HG02610 (cell line): ENCODE measurements at regions not wholly inside any gene's neighbourhood (a gene's known extent, or its start where the extent isn't known, plus 50 kb on each side); places are given as distances from the start of the nearest gene placed in this dataset.

Experiments
- ATAC-seq: cut with Tn5 transposase; IDR thresholded peaks from one replicate; pipeline ENCODE4 v1.9.1; 2021; ENCODE audit warnings: mild to moderate bottlenecking, moderate library complexity; ENCODE audit not compliant: unreplicated experiment

DNA sequence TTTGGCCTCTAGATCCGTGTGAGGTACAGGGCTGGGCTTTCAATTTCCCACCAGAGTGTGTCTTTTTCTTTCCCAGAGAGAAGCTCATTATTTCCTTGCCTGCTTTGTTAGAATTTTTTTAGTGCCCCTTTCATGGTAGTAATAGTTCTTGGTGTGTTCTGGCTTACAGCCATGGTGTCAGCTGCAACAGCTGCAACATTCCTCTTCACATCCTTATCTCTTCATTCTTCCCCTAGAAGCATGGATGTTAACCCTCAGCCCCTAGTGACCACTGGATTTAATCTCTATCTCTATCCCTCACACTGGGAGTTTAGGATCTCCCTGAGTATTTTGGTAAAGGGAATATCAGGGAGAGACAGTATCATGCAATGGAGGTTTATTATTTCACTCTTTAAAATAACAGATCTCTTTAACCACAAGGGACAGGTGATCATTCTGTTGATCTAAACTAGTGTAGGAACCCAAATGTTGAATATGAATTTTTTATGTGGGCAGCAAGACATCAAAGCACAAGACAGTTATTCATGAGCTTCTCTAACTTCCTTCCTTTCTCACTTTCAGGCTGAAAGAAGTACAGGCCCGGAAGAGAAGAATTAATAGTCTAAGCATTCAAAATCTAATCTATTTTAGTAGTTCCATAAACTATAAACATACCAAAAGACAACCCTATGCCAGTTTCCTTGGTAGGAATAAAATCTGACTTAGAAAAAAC lies 160.2 kb downstream of the FAM170A start:
- ATAC-seq: no peak

DNA sequence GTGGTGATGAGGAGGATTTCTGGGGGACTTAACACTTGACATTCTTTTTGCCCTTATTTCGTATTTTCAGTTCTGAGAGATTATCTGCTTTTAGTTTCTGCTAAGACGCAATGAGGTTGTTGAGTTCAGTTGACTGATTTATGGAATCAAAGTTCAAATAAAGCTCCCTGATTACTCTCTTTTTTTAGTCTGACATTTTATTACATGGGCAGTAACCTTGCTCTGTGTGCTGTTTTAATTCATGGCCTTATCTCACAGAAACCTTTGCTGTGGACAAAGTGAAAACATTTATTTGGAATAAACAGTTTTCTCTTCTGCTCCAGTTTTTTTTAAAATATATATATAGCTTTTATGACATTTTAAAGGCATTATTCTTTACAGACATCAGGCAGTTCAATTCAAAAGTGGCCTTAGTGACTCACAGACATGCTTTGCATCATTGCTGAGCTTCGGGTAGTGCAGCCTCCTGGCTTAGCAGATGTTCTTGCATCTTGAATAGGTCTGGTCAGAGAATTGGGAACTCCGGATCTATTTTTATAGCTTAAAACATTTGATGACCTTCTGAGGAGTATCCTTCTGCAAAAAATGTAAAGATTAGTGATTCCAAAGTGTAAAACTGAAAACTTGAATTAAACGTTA lies 162.9 kb downstream of the FAM170A start:
- no peak for ATAC-seq

DNA sequence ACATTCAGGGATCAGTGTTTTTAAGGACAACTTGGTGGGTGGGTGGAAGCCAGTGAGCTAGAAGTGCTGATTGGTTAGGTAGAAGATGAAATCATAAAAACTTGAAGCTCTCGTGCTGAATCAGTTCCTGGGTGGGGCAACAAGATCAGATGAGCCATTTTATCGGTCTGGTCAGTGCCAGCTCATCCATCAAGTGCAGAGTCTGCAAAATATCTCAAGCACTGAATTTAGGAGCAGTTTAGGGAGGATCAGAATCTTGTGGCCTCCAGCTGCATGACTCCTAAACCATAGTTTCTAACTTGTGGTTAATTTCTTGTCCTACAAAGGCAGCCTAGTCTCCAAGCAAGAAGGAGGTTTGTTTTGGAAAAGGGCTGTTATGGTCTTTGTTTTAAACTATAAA lies 166.4 kb downstream of the FAM170A start:
- no peak for ATAC-seq

DNA sequence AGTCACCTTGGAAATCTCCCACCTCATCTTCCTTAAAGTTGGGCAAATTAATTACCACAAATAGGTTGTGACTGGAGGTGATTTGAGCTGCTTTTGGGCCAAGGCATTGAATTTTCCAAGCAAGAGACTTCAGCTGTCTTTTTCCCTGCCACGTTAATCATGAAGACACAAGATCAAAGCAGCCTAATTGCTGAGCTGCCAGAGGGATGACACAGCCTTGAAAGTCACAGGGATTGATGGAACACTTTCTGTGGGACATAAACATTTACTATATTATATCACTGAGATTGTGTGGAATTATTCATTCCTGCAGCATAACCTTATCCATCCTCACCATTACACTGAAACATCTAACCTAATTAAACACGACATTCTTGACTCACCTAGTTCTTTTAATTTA lies 172.2 kb downstream of the FAM170A start:
- no peak for ATAC-seq

DNA sequence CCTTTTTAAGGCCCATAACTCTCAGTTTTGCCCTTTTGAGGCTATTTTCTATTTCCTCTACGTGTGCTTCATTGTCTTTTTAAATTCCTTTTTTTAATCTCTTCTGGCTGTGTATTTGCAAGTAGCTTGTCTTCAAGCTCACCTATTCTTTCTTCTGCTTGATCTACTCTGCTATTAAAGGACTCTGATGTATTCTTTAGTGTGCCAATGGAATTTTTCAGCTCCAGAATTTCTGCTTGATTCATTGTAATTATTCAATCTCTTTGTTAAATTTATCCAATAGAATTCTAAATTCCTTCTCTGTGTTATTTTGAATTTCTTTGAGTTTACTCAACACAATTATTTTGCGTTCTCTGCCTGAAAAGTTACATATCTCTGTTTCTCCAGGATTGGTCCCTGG lies 178.7 kb downstream of the FAM170A start:
- ATAC-seq: no peak

DNA sequence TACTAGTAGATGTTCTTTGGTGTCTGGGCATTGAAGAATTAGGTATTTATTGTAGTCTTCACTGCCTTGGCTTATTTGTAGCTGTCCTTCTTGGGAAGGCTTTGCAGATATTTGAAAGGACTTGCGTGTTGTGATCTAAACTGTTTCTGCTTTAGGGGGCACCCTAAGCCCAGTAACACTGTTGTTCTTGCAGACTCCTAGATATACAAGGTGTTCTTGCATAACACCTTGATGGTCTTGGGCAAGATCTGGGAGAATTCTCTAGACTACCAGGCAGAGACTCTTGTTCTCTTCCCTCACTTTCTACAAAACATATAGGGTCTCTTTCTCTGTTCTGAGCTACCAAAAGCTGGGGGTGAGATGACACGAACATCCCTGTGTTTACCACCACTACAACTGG lies 179.1 kb downstream of the FAM170A start:
- no peak for ATAC-seq

DNA sequence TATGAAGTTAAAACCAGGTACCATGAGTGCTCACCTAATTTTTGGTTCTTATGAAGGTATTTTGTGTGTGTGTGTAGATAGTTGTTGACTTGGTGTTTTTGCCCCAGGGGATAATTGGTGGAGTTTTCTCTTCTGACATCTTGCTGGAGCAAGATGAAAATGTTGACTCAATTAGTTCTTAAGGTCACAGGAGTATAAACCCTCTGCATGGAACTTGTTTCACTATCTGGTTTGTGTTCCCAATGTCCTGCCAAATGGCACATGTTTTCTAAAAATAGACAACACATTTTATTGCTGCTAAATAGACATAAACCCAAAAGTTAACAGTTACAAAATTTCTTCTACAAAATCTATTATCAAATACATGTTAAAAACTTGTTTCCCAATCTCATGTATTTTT lies 180.9 kb downstream of the FAM170A start:
- ATAC-seq: no peak

DNA sequence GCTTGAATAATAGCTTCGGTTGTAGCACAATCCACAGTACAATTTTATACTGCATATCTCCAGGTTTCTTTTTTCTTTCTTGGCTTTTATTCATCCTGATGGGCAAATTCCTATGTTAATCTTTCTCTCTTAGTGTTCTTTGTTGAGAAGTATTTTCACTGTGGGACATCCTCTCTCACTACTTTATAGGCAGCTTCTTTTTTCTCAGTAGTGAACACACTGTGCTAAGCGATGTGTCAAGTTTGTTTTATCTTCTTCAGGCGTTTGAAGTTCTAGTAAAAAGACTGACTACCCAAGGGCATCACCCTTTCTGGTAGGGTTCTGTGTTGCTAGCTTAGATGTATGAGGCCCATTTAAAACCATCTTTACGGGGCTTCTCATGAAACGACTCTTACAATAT lies 182.1 kb downstream of the FAM170A start:
- ATAC-seq: no peak

DNA sequence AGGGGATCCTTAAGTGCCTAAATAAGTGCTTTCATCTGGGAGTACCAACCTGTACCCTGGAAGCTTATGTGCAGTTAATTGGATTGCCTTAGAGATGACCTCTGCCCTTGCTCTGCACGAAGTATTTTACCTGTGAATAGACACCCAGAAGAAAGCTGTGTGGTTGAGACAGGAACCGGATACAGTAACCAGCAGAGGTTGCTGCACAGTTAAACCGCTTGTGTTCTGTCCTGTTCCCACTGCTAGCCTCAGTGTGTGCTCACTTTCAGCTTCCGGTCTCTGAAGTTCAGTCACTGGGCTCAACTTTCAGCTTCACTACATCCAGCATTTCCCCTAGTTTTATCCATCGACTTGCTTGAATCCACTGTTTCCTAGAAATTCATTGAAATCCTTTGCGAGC lies 185.3 kb downstream of the FAM170A start:
- ATAC-seq: no peak

DNA sequence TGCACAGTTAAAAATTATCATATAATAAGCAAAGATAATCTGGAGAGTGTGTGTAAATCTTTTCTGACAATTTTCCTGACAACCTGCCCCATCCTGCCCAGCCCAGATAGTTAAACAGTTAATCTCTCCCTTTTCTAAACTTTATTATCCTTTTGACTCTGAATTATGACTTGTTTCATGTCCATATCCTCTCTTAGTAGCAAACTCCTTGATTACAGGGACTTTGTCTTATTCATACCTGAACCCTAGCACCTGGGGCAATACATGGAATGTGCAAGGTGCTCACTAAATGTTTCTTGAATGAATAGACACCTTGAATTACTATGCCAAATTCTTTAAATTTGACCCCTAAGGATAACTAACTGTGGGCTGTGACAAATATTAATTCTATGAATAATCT lies 186.7 kb downstream of the FAM170A start:
- ATAC-seq: no peak

DNA sequence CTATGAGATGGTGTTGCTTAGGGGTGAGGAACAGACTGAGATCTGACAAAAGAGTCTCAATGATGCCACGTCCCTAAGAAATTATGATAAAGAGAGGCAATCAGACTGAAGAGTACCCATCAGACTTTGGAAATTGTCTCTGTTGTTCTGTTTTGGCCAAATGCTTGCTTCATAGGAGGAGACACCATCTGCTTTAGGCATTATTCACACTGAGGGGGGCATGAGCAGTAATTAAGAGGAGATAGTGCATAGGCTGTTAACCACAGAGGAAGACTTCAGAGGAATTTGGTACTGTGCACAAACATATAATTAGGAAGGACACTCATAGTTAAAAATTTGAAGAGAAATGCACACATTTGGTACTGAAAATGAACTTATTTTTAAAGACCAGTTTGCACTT lies 190.7 kb downstream of the FAM170A start:
- no peak for ATAC-seq

DNA sequence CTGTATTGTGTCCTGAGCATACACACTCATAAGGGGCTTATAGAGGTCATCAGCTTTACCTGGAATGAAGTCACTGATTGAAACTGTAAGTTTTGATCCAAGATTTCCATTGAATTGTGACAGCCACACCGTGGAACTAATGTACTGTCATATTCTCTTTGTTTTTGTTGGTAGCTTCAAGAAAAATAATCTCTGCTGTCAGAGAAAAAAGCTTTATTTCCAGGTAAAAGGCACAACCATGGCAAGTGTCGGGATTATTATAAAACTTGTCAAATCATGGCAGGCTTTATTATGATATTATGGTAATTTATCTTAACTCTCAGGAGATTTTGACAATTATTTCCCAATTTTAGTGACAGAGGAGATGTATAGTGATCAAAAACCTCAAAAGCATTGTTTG lies 191.2 kb downstream of the FAM170A start:
- no peak for ATAC-seq

DNA sequence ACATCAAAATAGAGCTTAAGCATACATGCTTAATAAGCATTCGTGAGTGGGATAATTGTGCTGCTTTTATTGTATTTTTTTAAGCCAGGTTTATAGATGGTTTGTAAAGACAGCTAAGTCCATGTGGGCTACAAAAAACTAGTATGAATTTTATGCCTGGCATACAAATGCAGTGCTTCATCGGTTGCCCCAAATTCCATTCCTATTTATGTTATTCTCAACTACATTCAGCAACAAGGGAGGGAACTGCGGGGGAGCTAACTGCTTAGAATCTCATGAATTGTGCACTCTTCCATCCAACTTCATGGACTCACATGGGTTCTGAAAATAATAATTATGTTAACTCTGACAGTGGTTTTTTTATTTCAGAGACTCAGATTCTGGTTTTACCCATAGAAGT lies 199.2 kb downstream of the FAM170A start:
- ATAC-seq: no peak

DNA sequence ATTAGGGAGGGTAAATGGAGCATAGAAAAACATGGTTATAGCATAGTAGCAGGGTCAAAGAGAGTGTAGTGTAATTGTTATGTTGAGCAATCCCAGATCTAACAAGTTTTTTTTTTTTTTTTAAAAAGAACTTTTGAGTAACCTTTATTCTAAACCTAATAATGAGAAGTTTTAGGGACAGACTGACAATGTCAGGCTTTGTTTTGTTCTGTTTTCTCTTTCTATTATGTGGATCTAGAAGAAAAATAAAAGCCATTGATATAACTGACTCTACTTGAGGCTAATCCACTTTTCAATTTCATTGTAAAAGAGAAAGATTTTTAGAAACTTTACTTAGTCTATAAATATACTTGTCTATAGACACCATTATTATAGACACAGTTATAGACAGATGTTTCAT lies 200.0 kb downstream of the FAM170A start:
- no peak for ATAC-seq

DNA sequence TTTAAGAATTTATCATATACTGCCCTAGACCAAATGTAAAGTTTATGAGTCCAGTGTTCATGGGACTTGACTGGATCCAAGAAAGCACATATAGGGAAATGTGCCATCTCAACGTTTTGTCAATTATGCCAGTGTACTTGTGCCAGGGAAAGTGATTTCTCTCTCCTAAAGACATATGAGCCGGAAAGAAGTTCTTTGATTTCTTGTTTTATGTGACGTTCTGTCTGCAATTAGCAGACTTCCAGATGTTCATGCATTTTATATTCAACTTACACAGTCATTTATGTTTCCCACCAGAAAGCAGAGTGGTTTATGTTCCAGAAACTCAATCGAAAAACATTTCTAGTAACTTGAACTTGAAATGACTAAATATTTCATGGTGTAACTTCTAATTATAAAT lies 203.8 kb downstream of the FAM170A start:
- ATAC-seq: no peak

DNA sequence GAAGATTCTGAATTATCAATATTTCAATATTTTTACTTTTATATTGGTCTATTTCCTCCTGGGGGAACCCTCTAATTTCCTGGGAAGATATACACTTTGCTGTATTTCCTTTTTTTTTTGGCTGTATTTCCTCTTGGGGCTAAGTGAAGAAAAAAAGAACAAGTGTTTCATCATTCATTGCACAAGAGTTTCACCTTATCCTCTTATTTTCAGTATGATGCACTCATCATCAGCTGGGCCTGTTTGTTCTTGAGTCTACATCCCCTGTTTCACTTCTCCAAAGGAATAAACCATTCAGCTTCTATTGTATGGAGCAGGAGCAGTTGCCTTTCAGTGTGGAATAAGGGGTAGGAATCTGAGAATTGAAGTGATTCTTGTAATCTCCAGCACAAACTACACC lies 210.8 kb downstream of the FAM170A start:
- no peak for ATAC-seq

DNA sequence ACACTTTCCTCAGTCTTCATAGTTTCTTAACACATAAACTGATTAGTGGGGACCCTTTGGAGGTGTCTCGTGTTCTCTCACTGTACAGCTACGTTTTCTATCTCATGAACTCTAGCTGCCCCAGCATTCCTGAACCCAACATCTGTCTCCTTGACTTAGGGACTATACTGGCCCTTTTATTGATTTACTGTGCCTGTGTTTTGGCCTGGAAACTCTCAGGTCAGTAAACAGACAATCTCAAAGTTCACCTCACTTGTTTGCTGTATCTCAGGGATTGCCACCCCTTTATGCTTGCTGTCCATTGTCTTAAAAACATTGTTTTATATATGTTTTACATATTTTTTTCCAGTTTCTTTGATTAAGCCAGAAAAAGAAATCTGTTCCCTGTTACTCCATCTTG lies 222.8 kb downstream of the FAM170A start:
- ATAC-seq: no peak

DNA sequence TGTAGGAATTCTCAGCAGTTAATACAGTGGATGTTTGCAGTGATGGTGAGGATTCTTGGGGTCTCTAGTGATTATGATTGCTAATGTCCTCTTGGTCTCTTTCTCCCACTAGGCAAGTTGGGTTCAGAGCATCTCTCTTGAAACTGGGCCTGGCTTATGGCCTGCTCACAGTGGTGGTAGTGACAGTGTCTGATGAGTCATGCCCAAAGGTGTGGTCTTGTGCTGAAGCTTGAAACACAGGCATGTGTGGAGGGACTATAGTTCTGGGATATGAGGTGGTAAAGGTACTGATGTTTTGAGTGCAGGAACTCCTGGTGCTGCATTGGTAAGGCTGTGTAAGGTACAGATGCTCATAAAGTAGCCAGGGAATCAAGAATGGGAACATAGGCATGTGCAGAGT lies 231.1 kb downstream of the FAM170A start:
- ATAC-seq: no peak

DNA sequence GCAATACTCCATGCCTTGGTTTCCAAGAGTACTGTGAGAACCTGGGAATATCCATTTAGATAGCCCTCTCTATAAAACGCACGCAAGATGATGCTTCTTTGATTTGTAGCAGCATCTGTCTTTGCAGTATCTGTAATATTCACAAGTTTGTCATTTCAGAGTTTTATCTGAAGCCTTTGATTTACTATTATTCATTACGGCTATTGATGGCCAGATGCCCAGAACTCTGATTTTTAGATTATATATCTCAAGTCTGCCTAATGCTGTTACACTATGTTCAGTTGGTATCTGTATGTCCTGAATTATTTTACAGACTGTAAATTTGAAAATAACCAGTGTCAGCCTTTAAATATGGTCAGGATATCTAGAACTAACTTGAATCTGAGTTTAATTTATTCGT lies 233.3 kb downstream of the FAM170A start:
- no peak for ATAC-seq

DNA sequence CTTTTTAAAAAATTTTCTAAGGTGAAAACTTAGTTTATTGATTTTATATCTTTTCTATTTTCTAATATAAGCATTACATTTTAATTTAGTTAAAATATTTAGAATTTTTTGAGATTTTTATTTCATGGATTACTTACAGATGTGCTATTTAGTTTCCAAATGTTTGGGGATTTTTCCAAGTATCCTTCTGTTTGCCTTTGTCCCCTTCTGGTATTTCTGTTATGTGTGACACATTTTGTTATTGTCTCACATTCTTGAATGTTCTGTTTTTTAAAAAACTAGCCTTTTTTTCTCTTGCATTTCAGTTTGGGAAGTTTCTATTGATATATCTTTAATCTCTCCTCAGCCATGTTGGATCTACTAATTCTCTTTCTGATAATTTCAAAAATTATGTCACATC lies 234.9 kb downstream of the FAM170A start:
- no peak for ATAC-seq

DNA sequence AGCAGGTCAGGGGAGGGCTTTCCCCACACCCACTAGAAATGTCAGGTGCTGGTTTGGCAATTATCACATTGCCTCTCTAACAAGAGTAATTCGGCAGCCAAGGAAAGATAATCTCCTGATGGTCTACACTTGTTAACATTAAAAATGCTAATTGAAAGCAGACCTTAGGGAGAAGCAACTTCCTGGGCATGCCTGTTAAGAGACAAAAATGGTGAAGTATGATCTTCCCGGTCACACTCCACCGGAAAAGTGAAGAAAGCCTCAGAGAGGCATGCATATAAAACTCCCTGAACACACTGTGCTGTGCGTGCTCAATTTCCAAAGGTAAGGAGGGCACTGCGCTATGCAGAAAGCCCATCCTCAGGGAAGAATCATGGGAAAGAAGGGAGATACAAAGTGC lies 244.3 kb downstream of the FAM170A start:
- no peak for ATAC-seq

DNA sequence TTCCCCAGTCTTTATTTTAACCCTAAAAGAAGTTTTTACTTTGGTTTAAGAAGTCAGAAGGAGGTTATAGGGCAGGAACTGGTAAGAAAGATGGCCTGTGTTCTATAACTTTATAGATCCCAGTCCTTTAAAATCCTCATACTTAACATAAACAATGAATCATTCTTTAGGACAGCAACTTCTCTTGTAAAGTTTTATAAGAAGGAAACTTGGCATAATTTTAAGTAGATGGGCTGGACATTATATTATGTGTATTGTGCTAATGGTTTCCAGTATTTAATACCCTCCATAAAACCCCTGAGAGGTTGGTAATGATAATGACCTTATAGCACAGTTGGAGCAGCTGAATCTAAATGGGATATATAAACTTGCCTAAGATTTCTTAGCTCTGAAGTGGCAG lies 247.2 kb downstream of the FAM170A start:
- no peak for ATAC-seq

DNA sequence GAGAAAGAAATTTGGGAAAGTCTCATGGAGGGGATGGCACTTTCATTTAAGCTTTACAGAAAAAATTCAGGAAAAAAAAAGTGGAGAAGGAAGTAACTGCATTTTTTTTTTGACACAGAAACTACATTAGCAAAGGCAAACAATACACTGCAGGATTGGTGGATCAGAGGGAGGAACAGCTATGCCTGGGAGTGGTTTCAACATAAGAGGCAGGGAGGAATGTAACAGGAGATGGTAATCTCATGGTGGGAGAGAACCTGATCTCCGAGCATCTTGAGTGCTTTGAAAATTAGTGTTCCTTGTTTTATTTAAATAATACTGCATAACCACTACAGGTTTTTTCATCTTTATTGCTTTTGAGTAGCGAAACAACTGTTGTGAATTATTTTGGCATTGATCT lies 249.4 kb downstream of the FAM170A start:
- no peak for ATAC-seq
